GM21381 (cell line): ENCODE measurements at regions not wholly inside any gene's neighbourhood (a gene's known extent, or its start where the extent isn't known, plus 50 kb on each side); places are given as distances from the start of the nearest gene placed in this dataset.

Experiments used
- ATAC-seq: cut with Tn5 transposase; IDR thresholded peaks from one replicate; pipeline ENCODE4 v1.9.1; 2021; ENCODE audit warnings: mild to moderate bottlenecking, moderate library complexity; ENCODE audit not compliant: unreplicated experiment

DNA sequence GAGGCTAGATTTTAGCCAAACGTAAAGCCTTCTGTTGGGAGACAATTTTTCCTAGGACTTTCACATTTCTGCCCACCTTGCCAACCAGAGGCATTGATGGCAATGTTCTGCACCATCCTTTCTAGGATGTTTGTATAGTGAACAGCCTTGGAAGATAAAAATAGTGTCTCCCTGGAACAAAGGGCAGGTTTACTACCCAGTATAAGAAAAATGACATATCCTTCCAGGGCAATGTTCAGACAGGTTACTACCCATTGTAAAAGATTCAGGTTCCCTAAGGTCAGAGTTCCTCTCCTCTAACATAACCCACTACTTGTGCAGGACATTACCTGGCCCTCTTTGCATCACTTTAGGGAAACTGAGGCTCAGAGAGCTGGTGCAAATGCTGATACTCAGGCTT, 248.2 kb upstream of the VEPH1 start:
- no peak for ATAC-seq

DNA sequence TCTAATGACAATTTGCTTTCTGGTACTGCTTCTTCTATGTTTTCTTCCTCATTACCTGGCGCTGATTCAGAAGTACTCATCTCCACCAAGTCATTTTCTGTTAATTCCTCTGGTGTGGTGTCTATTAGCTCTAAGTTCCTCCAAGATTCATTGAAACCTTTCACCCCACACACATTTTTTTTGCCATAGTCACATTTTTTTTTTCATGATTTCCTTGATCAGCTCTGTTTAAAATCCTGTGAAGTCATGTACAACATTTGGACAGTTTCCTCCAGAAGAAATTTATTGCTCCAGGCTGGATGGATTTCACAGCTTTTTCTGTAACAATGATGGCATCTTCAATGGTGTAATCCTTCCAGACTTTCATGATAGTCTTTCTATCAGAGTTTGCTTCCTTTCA, 243.2 kb upstream of the VEPH1 start:
- ATAC-seq = no peak

DNA sequence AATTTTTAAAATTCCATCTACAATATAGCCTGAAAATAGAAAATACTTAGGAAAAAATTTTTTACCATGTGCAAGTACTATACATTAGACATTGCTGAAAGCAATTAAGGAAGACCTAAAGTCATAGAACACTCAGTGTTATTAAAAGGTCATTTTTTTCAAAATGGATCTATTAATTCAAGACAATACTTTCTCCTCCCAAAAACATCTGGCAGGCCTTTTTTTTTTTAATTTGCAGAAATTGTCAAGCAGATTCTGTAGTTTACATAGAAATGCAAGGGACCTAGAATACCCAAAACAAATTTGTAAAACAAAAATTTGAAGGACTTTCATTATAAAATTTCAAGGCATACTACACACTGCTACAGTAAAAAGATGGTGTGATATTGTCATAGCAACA, 238.4 kb upstream of the VEPH1 start:
- ATAC-seq = no peak

DNA sequence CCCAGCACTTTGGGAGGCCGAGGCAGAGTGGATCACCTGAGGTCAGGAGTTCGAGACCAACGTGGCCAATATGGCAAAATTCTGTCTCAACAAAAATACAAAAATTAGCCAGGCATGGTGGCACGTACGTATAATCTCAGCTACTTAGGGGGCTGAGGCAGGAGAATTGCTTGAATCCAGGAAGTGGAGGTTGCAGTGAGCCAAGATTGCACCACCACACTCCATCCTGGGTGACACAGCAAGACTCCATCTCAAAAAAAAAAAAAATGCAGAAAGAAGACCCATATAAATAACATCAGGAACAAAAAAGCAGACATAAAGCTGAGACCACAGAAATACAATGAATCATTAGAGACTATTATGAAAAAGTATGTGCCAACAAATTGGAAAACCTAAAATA, 235.2 kb upstream of the VEPH1 start:
- no peak for ATAC-seq

DNA sequence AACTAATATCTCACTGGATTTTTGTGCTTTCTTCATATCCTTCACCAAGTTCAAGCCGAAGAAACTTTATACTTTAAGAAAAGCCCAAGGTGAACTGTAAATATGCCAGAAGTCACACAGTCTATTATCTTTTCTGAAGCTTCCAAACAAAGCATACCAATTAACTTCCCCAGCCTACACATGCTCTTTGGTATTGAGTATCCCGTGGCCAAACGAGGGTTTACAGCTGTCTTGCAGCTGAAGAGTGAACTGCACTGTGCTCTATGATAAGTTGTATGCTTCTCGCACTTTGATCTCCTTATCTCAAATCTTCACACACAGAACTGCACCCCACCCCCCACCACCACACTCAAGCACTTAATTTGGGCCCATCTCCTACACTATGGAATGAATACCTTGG, 215.6 kb upstream of the VEPH1 start:
- no peak for ATAC-seq

DNA sequence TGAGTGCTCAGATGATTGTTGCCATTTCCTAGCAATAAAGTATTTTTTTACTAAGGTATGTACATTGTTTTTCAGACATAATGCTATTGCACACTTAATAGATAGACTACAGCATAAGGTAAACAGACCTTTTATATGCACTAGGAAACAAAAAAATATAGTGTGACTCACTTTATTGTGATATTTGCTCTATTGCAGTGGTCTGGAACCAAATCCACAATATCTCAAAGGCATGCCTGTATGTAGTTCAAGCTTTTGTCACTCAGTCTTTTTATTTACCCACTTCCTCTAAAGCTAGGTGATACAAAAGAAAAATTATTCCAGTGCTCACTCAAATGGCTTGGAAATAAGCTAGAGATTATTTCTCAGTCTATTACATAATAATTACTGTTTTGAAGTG, 209.9 kb upstream of the VEPH1 start:
- ATAC-seq = no peak

DNA sequence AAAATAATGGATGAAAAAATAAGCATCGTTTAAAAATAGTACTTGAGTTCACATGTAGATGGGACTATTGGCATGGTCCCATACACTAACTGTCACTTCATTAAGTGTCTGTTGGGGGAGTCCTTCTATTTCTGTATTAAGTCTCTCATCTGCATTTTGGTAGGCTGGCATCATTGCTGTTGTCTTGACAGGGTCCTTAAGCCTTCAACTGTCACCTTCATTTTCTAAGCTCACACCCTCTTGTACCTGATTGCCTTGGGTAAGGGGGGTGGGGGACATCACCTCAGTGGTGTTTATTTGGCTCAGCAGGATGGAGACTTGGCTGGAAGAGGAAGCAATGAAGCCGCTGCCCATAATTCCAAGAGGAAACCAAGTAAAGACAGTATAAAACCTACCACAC, 202.0 kb upstream of the VEPH1 start:
- no peak for ATAC-seq

DNA sequence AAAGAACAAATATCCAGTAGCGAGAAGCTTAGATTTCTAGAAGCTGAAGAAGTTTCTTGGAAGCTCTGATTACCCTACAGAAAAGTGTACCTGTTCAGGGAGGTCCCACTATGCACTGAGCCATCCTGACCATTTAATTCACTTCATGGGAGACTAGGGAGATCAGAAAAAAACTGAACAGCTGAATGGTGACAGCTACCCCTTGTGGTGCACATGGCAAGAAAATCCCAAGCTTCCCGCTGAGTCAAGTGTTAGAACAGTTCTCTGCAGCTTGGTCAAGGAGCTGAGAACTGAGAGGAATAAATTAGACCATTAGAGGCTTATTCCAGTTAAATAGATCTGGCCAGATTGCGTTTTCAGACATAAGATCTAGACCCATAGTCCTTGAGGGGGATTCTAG, 197.2 kb upstream of the VEPH1 start:
- ATAC-seq = no peak

DNA sequence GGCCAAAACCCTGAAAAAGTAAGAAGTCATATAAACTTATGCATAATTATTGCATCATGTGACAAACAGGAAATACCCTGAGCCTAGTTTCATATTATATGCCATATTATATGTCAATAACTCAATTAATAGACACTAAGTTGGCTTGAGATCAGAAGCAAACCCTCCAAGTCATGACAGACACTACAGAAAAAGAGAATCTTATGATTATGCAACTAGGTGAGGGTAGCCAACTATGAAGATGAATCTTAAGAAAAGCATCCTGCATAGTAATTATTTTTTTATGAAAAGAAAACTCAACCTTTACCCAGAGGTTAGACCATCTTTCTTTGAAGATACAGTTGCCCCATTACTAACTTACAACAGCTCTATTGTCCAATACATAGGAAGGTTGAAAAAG, 192.4 kb upstream of the VEPH1 start:
- no peak for ATAC-seq

DNA sequence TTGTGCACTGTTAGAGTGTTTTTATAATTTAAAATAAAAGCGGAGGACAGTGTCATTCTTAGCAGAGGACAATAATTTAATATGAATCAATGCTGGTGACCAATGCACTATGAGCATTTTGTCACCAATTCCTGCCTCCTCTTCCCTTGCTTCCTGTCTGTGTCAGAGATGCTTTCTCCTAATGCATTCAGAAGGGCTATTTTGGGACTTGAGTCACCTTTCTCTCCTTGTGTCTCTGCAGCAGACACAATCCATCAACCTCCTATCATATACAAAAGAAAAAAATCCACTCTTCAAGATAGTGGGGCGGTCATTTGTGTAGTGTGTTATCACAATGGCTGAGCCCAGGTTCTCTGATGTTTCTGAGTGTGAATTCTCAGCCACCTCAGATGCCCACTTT, 191.9 kb upstream of the VEPH1 start:
- no peak for ATAC-seq

DNA sequence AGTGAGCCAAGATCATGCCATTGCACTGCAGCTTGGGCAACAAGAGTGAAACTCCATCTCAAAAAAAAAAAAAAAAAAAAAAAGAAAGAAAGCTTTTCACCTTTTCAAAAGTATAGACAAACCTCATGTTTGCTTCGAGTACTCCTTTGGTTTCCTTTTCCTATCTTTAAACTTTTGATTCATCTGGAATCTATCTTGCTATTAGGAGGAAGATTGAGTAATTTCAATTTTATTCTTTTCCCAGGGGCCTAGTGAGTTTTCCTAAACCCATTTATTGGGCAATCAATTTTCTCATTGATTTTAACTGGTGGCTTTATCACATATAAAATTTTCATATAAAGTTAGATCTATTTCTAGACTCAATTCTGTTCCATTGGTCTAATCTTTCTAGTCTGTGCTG, 190.5 kb upstream of the VEPH1 start:
- no peak for ATAC-seq

DNA sequence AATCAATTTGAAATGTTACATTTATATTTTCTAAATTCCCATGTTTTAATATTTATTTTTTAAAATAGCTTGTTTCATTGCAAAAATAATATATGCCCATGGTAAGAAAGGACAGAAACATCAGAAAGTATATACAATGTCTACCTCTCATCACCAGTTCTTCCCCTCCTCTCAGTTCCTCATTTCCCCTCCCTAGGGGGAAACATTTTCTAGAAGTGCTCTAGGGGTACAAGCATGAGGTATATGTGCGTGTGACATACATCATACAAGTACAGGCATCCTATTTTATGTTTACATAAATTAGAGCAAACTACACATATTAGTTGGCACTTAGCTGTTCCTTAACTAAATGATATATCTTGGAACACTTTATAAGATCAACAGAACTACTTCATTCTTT, 189.3 kb upstream of the VEPH1 start:
- no peak for ATAC-seq

DNA sequence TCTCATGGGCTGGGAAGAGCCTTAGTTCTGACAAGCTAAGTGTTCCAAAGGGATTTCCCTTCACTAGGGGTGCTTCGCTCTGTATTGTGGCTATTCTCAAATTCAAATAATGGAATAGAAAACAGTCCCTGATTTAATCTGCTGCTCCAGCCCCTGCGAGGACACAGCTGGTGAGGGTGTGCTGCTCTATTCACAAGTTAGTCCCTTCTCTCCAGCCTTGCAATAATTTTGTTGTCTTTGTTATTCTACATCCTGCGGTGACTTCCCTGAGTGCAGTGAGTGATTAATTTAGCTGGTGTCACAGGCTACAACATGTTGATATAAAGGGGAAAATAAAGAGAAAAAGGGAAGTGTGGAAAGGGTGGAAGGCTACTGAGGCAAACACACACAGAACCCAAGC, 180.5 kb upstream of the VEPH1 start:
- no peak for ATAC-seq

DNA sequence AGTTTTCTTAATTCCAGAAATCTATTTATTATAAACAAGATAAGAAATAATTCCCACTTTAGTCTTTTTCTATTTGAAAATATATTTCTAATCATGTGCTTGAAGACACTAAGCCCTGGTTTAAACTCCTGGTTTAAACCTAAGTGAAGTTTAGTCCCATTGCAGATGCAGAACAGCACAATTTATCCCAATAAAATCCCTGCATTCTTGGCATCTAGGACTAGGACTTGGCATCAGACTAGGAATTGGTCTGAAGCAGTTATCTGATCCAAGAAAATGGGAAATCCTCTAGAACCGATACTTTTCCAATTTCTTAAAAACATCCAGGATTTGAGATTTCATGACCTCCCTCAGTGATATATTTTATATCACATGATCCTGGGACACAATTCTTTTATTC, 168.8 kb upstream of the VEPH1 start:
- ATAC-seq = no peak

DNA sequence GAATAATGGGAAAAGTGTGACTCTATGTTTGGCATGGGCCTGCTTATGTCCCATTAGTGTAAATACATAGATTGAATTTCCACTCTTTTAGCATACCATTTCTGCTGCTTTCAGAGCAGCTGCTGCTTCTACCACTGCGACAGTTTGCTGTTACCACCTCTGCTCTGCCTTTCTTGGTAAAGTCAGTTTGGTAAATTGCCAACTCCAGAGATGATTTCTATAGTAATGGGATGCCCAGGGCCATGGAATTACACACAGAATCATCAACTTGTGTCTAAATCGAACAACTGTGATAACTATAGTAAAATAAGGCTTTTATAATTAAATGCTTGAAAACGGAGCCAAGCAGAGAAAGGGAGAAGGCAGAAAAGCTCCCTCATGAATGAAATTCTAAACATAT, 168.4 kb upstream of the VEPH1 start:
- no peak for ATAC-seq

DNA sequence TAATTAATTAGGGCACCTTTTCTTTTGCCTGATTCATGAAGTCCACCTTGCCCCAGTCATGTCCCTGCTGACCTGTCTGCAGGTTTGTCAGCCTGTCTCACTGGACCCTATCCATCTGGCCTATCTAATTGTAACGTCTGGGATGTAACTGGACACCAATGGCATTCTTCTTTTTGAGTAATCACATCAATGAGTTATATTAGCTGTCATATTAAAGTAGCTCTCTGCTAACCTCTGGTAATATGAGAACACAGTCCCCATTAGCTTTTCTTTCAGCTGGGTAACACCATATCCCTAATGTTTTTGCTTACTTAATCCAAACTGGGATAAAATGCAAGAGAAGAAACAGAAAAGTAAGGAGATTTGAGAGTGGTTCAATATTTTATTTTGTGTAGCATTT, 166.2 kb upstream of the VEPH1 start:
- ATAC-seq = no peak

DNA sequence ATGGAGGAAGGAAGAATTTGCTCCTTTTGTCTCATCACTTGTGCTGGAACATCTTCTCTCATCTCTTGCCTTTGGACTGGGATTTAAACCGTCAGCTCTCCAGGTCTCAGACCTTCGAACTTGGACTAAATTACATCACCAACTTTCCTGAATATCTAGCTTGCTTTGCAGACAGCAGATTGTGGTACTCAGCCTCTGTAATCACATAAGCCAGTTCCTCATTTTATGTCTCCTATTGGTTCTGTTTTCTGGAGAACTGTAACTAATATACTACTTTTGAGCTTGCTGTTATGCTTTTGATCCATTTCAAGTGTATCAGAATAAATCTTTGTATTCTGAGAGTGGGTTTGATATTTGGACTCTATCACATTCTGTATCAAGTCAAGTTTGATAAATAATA, 164.3 kb upstream of the VEPH1 start:
- ATAC-seq = no peak

DNA sequence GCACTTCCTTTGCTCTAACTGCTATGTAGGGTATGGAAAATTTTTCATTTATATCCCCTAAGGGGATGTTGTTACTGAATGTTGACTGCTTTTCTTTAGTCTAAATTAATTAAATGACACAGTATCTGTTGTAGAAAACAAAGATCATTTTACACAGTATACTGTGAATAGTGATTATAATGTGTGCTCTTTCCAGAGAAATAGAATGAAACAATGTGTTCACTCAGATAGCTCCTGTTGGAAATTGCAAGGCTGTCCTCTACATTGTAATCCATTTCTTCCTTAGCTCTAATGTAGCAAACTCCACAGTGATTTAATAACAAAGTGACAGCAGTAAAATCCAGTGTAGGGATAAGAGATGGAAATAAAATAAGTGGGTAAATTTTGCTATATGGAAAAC, 159.0 kb upstream of the VEPH1 start:
- no peak for ATAC-seq

DNA sequence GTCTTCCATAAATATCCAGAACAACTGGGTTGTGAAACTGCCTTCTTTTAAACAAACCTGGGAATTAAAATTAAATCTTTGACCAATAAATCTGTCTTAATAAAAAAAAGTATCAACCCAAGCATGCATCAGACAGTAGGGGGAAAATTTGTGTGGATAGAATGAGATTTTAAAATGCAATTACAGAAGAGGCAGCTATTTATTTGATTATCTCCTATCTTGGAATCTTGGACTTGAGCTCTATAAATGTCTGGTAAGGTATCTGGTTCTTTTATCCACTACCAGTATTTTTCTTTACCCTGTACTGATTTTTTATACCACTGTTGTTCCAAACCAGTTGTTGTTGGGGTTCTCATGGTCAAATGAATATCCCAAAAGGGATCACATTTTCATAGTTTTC, 157.6 kb upstream of the VEPH1 start:
- no peak for ATAC-seq

DNA sequence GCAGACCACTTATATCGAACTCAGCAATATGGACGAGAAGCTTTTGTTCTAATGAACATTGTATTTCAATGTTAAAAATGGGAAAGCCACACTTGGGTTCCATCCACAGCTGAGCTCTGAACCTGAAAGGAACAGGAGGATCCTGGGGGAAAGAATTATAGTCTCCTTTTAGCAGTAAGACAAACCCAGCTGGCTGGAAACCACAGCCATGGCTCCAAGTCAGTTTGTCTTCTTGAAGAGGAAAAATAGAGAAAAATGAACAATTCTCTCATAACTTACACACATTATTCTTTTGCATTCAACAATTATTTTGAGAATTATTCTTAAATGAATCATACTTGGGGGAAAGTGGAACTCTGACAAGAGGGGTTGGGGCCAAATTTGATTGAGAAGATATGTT, 149.2 kb upstream of the VEPH1 start:
- no peak for ATAC-seq

DNA sequence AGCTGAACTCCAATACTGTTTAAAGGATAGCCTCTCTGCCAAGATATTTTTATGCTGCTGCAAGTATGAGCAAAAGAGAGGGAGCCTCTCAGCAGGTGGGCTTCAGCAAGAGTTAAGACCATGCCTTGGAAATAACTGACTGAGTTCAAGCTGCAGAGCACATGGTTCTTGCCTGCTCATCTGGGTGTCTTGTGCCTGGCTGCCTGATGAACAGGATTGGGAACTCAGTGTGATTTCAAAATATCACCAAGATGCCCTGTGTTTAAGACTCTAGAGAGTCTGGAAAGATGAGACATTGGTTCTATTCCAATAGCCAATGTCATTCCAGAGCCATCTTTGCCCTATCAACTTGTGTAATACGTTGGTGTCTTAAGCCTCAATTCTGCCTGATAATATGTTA, 147.5 kb upstream of the VEPH1 start:
- ATAC-seq = no peak

DNA sequence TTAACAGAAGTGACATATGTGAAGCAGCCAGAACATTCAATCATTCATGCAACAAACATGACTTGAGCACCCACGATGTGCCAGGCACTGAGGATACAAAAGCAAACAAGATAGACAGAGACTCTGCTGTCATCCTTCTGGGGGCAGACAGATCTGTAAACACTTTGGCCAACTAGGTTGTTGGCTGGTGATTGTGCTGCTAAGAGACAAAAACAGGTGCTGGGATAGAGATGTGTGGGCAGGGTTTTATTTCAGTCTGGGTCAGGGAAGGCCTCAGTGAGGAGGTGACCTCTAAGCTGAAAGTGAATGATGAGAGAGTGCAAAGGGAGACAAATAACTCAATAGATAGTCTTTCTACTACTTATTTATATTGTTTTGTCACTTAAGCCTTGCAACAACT, 147.0 kb upstream of the VEPH1 start:
- ATAC-seq = no peak

DNA sequence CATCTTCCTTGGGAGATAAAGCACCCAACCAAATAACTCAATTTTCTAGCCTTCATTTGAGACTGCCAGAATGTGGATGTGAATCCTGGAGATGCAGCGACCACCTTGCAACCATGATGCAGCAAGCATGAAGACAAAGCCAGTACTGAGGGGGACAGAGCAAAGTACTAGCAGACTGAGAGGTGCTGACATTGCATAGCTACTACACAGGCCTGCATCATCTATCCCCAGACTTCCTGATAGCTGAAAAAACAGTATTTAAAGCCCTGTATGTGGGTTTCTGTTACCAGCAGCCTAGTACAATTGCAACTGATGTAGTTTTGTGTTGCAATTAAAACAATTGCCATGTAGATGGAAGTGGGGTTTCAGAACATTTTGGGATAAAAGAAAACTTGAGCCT, 146.3 kb upstream of the VEPH1 start:
- no peak for ATAC-seq

DNA sequence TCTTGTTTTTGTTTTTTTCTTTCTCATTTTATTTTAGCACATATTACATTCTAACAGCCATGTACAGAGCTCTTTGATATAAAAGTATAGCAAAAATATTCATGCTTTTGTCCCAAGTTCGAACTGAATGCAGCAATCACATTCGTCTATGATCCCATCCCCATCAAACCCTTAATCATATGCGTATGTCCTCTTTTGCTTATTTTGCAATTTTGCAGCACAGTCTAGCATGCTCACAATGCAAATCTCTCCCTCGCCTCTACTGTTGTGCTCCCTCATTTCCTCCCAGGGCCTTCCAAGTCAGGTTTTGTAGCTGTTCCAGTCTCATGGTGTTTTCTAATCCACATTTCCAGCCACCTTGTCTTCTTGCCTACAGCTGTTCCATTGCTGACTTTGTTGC, 144.6 kb upstream of the VEPH1 start:
- no peak for ATAC-seq
